ENCODE measurements at regions not wholly inside any gene's neighbourhood (a gene's known extent, or its start where the extent isn't known, plus 50 kb on each side); places are given as distances from the start of the nearest gene placed in this dataset.

- no peaks in the 10 kb centered on the region for H3K36me3 ChIP-seq (ENCODE audit: low read depth, low read length)
- no peak overlapping the region for H3K4me2 ChIP-seq (ENCODE audit: low read length)
- no peaks in the 10 kb centered on the region for H3K27me3 ChIP-seq (ENCODE audit: low read length)
- intact Hi-C loops (cut with micrococcal nuclease): no loop called here
- no peak overlapping the region for H3K4me3 ChIP-seq (ENCODE audit: low read length)
- H3K9me2 ChIP-seq (replicated peaks; ENCODE audit: low read length): no peaks in the 10 kb centered on the region
- H3K4me1 ChIP-seq (ENCODE audit: insufficient read depth, low read length): no peaks in the 10 kb centered on the region
- H3K79me2 ChIP-seq (ENCODE audit: low read length): no peaks in the 10 kb centered on the region
- ATAC-seq: no peak
- no peaks in the 10 kb centered on the region for H3F3A ChIP-seq (ENCODE audit: low read length, unreplicated experiment)
- DNase-seq: no peak
- BruUV-seq (replicated peaks): no TSS peak
- no peak overlapping the region for H2AFZ ChIP-seq (ENCODE audit: low read length)
- H3K9me3 ChIP-seq (ENCODE audit: low read length): no peaks in the 10 kb centered on the region
- POLR2A ChIA-PET (ENCODE audit: unreplicated experiment): interaction anchor here (0.6 kb wide), 1 partner anchor 12 kb away, joined by 3 read pairs; no protein-coding TSS in a partner anchor
- no peaks in the 10 kb centered on the region for H4K20me1 ChIP-seq (ENCODE audit: low read length)
- H3K9ac ChIP-seq (ENCODE audit: low read length): no peak overlapping the region
- TF ChIP-seq, protein P1, sequence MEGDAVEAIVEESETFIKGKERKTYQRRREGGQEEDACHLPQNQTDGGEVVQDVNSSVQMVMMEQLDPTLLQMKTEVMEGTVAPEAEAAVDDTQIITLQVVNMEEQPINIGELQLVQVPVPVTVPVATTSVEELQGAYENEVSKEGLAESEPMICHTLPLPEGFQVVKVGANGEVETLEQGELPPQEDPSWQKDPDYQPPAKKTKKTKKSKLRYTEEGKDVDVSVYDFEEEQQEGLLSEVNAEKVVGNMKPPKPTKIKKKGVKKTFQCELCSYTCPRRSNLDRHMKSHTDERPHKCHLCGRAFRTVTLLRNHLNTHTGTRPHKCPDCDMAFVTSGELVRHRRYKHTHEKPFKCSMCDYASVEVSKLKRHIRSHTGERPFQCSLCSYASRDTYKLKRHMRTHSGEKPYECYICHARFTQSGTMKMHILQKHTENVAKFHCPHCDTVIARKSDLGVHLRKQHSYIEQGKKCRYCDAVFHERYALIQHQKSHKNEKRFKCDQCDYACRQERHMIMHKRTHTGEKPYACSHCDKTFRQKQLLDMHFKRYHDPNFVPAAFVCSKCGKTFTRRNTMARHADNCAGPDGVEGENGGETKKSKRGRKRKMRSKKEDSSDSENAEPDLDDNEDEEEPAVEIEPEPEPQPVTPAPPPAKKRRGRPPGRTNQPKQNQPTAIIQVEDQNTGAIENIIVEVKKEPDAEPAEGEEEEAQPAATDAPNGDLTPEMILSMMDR (conservative IDR thresholded peaks at IDR 0.05; ENCODE audit: low read depth, low read length): no peak
- TF ChIP-seq EZH2phosphoT487 (IDR thresholded peaks at IDR 0.05; ENCODE audit: borderline replicate concordance, low read length) (no peak), EZH2 (IDR thresholded peaks at IDR 0.05; ENCODE audit: low read length, unreplicated experiment) (no peak)
- no peak overlapping the region for H3K27ac ChIP-seq (ENCODE audit: low read length)
- CTCF ChIA-PET: no interaction called here
Observed at GRCh38 chr4:32744211-32744610, 2024.0 kb downstream of the PCDH7 start.

DNA sequence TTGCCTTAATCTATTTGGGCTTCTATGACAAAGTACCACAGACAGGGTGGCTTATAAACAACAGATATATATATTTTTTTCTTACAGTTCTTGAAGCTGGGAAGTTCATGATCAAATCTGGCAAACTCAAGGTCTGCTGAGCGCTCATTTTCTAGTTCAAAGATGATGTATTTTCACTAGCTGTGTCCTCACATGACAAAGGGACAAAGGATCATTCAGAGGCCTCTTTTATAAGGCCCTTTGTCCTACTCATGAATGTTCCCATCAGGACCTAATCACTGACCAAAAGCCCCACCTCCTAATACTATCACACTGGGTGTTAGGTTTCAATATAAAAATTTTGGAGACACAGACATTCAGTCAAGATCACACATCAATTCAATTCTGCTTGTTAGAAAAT, 2025.2 kb downstream of the PCDH7 start:
- no peaks in the 10 kb centered on the region for H3K9me3 ChIP-seq (ENCODE audit: low read length)
- H3K9me2 ChIP-seq (replicated peaks; ENCODE audit: low read length): no peaks in the 10 kb centered on the region
- ATAC-seq (no peak), DNase-seq (no peak)
- no peak overlapping the region for H2AFZ ChIP-seq (ENCODE audit: low read length)
- intact Hi-C loops (cut with micrococcal nuclease): no loop called here
- ChIA-PET POLR2A (ENCODE audit: unreplicated experiment) (no interaction called here), CTCF (no interaction called here)
- no peak overlapping the region for H3K9ac ChIP-seq (ENCODE audit: low read length)
- no peaks in the 10 kb centered on the region for H3K4me1 ChIP-seq (ENCODE audit: insufficient read depth, low read length)
- no TSS peak for BruUV-seq (replicated peaks)
- H3K4me2 ChIP-seq (ENCODE audit: low read length): no peak overlapping the region
- TF ChIP-seq EZH2phosphoT487 (IDR thresholded peaks at IDR 0.05; ENCODE audit: borderline replicate concordance, low read length) (no peak), EZH2 (IDR thresholded peaks at IDR 0.05; ENCODE audit: low read length, unreplicated experiment) (no peak)
- TF ChIP-seq, protein P1 (conservative IDR thresholded peaks at IDR 0.05; ENCODE audit: low read depth, low read length): no peak
- no peaks in the 10 kb centered on the region for H4K20me1 ChIP-seq (ENCODE audit: low read length)
- H3K27me3 ChIP-seq (ENCODE audit: low read length): no peaks in the 10 kb centered on the region
- no peak overlapping the region for H3K4me3 ChIP-seq (ENCODE audit: low read length)
- no peaks in the 10 kb centered on the region for H3K36me3 ChIP-seq (ENCODE audit: low read depth, low read length)
- no peaks in the 10 kb centered on the region for H3F3A ChIP-seq (ENCODE audit: low read length, unreplicated experiment)
- no peaks in the 10 kb centered on the region for H3K79me2 ChIP-seq (ENCODE audit: low read length)
- H3K27ac ChIP-seq (ENCODE audit: low read length): no peak overlapping the region

GRCh38 chr4:32748061-32748460, 2027.9 kb downstream of the PCDH7 start:
- DNase-seq (no peak), ATAC-seq (no peak)
- POLR2A ChIA-PET (ENCODE audit: unreplicated experiment): no interaction called here
- TF ChIP-seq, protein P1 (conservative IDR thresholded peaks at IDR 0.05; ENCODE audit: low read depth, low read length): no peak
- TF ChIP-seq EZH2 (IDR thresholded peaks at IDR 0.05; ENCODE audit: low read length, unreplicated experiment) (no peak), EZH2phosphoT487 (IDR thresholded peaks at IDR 0.05; ENCODE audit: borderline replicate concordance, low read length) (no peak)
- Histone ChIP-seq H3K4me1 (ENCODE audit: insufficient read depth, low read length) (no peaks in the 10 kb centered on the region), H3K4me2 (ENCODE audit: low read length) (no peak overlapping the region), H3F3A (ENCODE audit: low read length, unreplicated experiment) (no peaks in the 10 kb centered on the region), H3K27ac (ENCODE audit: low read length) (no peak overlapping the region), H3K27me3 (ENCODE audit: low read length) (no peaks in the 10 kb centered on the region), H3K36me3 (ENCODE audit: low read depth, low read length) (no peaks in the 10 kb centered on the region), H4K20me1 (ENCODE audit: low read length) (no peaks in the 10 kb centered on the region), H3K4me3 (ENCODE audit: low read length) (no peak overlapping the region), H2AFZ (ENCODE audit: low read length) (no peak overlapping the region), H3K9ac (ENCODE audit: low read length) (no peak overlapping the region), H3K9me2 (replicated peaks; ENCODE audit: low read length) (no peaks in the 10 kb centered on the region), H3K9me3 (ENCODE audit: low read length) (no peaks in the 10 kb centered on the region), H3K79me2 (ENCODE audit: low read length) (no peaks in the 10 kb centered on the region)
- BruUV-seq (replicated peaks): no TSS peak
- intact Hi-C loops (cut with micrococcal nuclease): no loop called here
- CTCF ChIA-PET: no interaction called here
